HEK293 (cell line): ENCODE measurements at regions not wholly inside any gene's neighbourhood (a gene's known extent, or its start where the extent isn't known, plus 50 kb on each side); places are given as distances from the start of the nearest gene placed in this dataset.
A peak's percentile ranks its signal among the peaks of the same experiment; 100 is the strongest.

Experiments
- CTCF ChIA-PET: fragments of 350-600 bp; formaldehyde crosslinking; extraction: SDS; loops from one replicate; lab custom pipeline; 2021; ENCODE audit warnings: antibody characterized with exemption; lab: Yijun Ruan, JAX
- POLR2A ChIA-PET: fragments of 300-600 bp; formaldehyde crosslinking; extraction: SDS; loops from one replicate; lab custom pipeline; 2020; ENCODE audit warnings: antibody characterized with exemption, inconsistent platforms; lab: Yijun Ruan, JAX
- H3K27ac ChIP-seq: fragments of 200-500 bp; sonication (Bioruptor generic); 2 replicates; pipeline ENCODE4 v1.5.1; 2014; ENCODE audit warnings: low read depth, low read length, control low read depth, inconsistent platforms; ENCODE audit errors: extremely low read depth
- H3K36me3 ChIP-seq, 2 experiments: fragments of 200-500 bp in 1 of 2; sonication (Bioruptor generic) in 1 of 2; 1 replicate in 1 of 2; 2 replicates in 1 of 2; pipeline ENCODE4 v1.5.1; 2014 to 2017; ENCODE audit warnings: inconsistent platforms in 2 of 2, low read length in 2 of 2; ENCODE audit not compliant: control insufficient read depth in 2 of 2, insufficient read depth in 1 of 2
- H3K4me1 ChIP-seq: fragments of 200-500 bp; sonication (Bioruptor generic); 2 replicates; pipeline ENCODE4 v1.5.1; 2014; ENCODE audit warnings: mild to moderate bottlenecking, low read length, inconsistent platforms; ENCODE audit not compliant: control insufficient read depth, insufficient read depth
- H3K4me3 ChIP-seq: 2 replicates; pipeline ENCODE4 v1.5.1; 2011; ENCODE audit warnings: low read depth, mild to moderate bottlenecking, control low read depth, low read length, moderate library complexity
- H3K9me3 ChIP-seq: fragments of 200-500 bp; sonication (Bioruptor generic); 2 replicates; pipeline ENCODE4 v1.5.1; 2014; ENCODE audit warnings: low read depth, low read length, inconsistent platforms; ENCODE audit not compliant: control insufficient read depth, insufficient read depth
- FEZF1 ChIP-seq: fragments of 450-650 bp; formaldehyde crosslinking; IDR thresholded peaks from 2 replicates; pipeline ENCODE4 v1.5.1; 2016; ENCODE audit warnings: missing biosample characterization, missing genetic modification characterization
- GLIS1 ChIP-seq: fragments of 450-650 bp; formaldehyde crosslinking; IDR thresholded peaks from 2 replicates; pipeline ENCODE4 v1.5.1; 2016; ENCODE audit warnings: missing biosample characterization, missing genetic modification characterization
- GLIS2 ChIP-seq: fragments of 450-650 bp; formaldehyde crosslinking; IDR thresholded peaks from 2 replicates; pipeline ENCODE4 v1.5.1; 2016; ENCODE audit warnings: missing biosample characterization, missing genetic modification characterization
- PRDM4 ChIP-seq: fragments of 450-650 bp; formaldehyde crosslinking; IDR thresholded peaks from 2 replicates; pipeline ENCODE4 v1.5.1; 2017; ENCODE audit warnings: missing biosample characterization, missing genetic modification characterization
- SCRT2 ChIP-seq: fragments of 450-650 bp; formaldehyde crosslinking; IDR thresholded peaks from 2 replicates; pipeline ENCODE4 v1.5.1; 2016; ENCODE audit warnings: missing biosample characterization, missing genetic modification characterization
- ZBTB10 ChIP-seq: fragments of 450-650 bp; formaldehyde crosslinking; IDR thresholded peaks from 2 replicates; pipeline ENCODE4 v1.5.1; 2016; ENCODE audit warnings: missing biosample characterization, missing genetic modification characterization
- ZBTB20 ChIP-seq: fragments of 450-650 bp; formaldehyde crosslinking; IDR thresholded peaks from 2 replicates; pipeline ENCODE4 v1.5.1; 2016; ENCODE audit warnings: missing biosample characterization, missing genetic modification characterization
- ZNF10 ChIP-seq: fragments of 450-650 bp; formaldehyde crosslinking; IDR thresholded peaks from 2 replicates; pipeline ENCODE4 v1.5.1; 2017; ENCODE audit warnings: missing biosample characterization, missing genetic modification characterization
- ZNF140 ChIP-seq: fragments of 450-650 bp; formaldehyde crosslinking; IDR thresholded peaks from 2 replicates; pipeline ENCODE4 v1.5.1; 2016; ENCODE audit warnings: missing biosample characterization, missing genetic modification characterization
- ZNF169 ChIP-seq: fragments of 450-650 bp; formaldehyde crosslinking; IDR thresholded peaks from 2 replicates; pipeline ENCODE4 v1.5.1; 2016; ENCODE audit warnings: missing biosample characterization, missing genetic modification characterization
- ZNF184 ChIP-seq: fragments of 450-650 bp; IDR thresholded peaks from 2 replicates; pipeline ENCODE4 v1.5.1; 2018; ENCODE audit warnings: missing biosample characterization, mild to moderate bottlenecking, missing genetic modification characterization
- ZNF248 ChIP-seq: fragments of 450-650 bp; formaldehyde crosslinking; IDR thresholded peaks from 2 replicates; pipeline ENCODE4 v1.5.1; 2017; ENCODE audit warnings: missing biosample characterization, missing genetic modification characterization
- ZNF280C ChIP-seq: fragments of 450-650 bp; formaldehyde crosslinking; IDR thresholded peaks from 2 replicates; pipeline ENCODE4 v1.5.1; 2016; ENCODE audit warnings: missing biosample characterization, missing genetic modification characterization
- ZNF362 ChIP-seq: fragments of 450-650 bp; formaldehyde crosslinking; IDR thresholded peaks from 2 replicates; pipeline ENCODE4 v1.5.1; 2016; ENCODE audit warnings: missing biosample characterization, missing genetic modification characterization
- ZNF513 ChIP-seq: fragments of 450-650 bp; IDR thresholded peaks from 2 replicates; pipeline ENCODE4 v1.5.1; 2018; ENCODE audit warnings: missing biosample characterization, missing genetic modification characterization
- ZNF548 ChIP-seq: fragments of 450-650 bp; formaldehyde crosslinking; IDR thresholded peaks from 2 replicates; pipeline ENCODE4 v1.5.1; 2016; ENCODE audit warnings: missing biosample characterization, missing genetic modification characterization
- ZNF658 ChIP-seq: fragments of 450-650 bp; formaldehyde crosslinking; IDR thresholded peaks from 2 replicates; pipeline ENCODE4; 2016; ENCODE audit warnings: missing biosample characterization, missing genetic modification characterization
- ZNF768 ChIP-seq: fragments of 450-650 bp; formaldehyde crosslinking; IDR thresholded peaks from 2 replicates; pipeline ENCODE4 v1.5.1; 2018; ENCODE audit warnings: missing biosample characterization, mild to moderate bottlenecking, missing genetic modification characterization

GRCh38 chr10:105466521-105466920 is 825.4 kb downstream of the SORCS3 start:
- H3K4me1 ChIP-seq: no peaks in the 10 kb centered on the region
- POLR2A ChIA-PET: no interaction called here
- no peak overlapping the region for H3K4me3 ChIP-seq
- H3K27ac ChIP-seq: no peak overlapping the region
- TF ChIP-seq ZNF513 (tag by site-specific recombination): peak; percentile 80
- no peak for TF ChIP-seq ZNF184 (tag by site-specific recombination)
- CTCF ChIA-PET: no interaction called here
- no peaks in the 10 kb centered on the region for H3K36me3 ChIP-seq
- H3K9me3 ChIP-seq: no peaks in the 10 kb centered on the region

- Histone ChIP-seq H3K36me3 (no peaks in the 10 kb centered on the region), H3K4me3 (no peak overlapping the region), H3K9me3 (no peaks in the 10 kb centered on the region)
- no peak for TF ChIP-seq ZNF280C (tag by site-specific recombination)
- peak; percentile 65 for TF ChIP-seq SCRT2
- TF ChIP-seq, all 188 proteins: peak for 1
- CTCF ChIA-PET: no interaction called here
- POLR2A ChIA-PET: no interaction called here
- Histone ChIP-seq H3K27ac (no peak overlapping the region), H3K4me1 (no peaks in the 10 kb centered on the region)
Observed at GRCh38 chr10:105434970-105435369, 793.9 kb downstream of the SORCS3 start.

GRCh38 chr10:105413997-105414396 is 772.9 kb downstream of the SORCS3 start:
- H3K4me3 ChIP-seq: no peak overlapping the region
- H3K9me3 ChIP-seq: no peaks in the 10 kb centered on the region
- H3K27ac ChIP-seq: no peak overlapping the region
- POLR2A ChIA-PET: no interaction called here
- H3K4me1 ChIP-seq: no peaks in the 10 kb centered on the region
- no peak for TF ChIP-seq GLIS2 (tag by site-specific recombination)
- no peak for TF ChIP-seq ZBTB20 (tag by site-specific recombination)
- no peak for TF ChIP-seq ZNF248 (tag by site-specific recombination)
- H3K36me3 ChIP-seq: no peaks in the 10 kb centered on the region
- CTCF ChIA-PET: no interaction called here

GRCh38 chr10:105409370-105409769 is 768.3 kb downstream of the SORCS3 start:
- Histone ChIP-seq H3K4me3 (no peak overlapping the region), H3K36me3 (no peaks in the 10 kb centered on the region), H3K27ac (no peak overlapping the region), H3K9me3 (no peaks in the 10 kb centered on the region), H3K4me1 (no peaks in the 10 kb centered on the region)
- POLR2A ChIA-PET: no interaction called here
- CTCF ChIA-PET: no interaction called here
- TF ChIP-seq ZNF362 (tag by site-specific recombination): no peak
- no peak for TF ChIP-seq GLIS1
- no peak for TF ChIP-seq ZNF169 (tag by site-specific recombination)
- no peak for TF ChIP-seq ZNF768 (tag by site-specific recombination)
- TF ChIP-seq PRDM4 (tag by site-specific recombination): no peak
- TF ChIP-seq ZNF658: no peak
- TF ChIP-seq ZBTB10 (tag by site-specific recombination): no peak
- no peak for TF ChIP-seq ZNF548 (tag by site-specific recombination)
- no peak for TF ChIP-seq FEZF1
- no peak for TF ChIP-seq ZNF10 (tag by site-specific recombination)
- TF ChIP-seq ZNF140 (tag by site-specific recombination): no peak
